ENCODE measurements at regions not wholly inside any gene's neighbourhood (a gene's known extent, or its start where the extent isn't known, plus 50 kb on each side); places are given as distances from the start of the nearest gene placed in this dataset.

- Histone ChIP-seq H3K9ac (ENCODE audit: insufficient read depth, low read length, poor library complexity, severe bottlenecking) (no peak overlapping the region), H3K36me3 (replicated peaks in 1 of 2; ENCODE audit: control insufficient read depth in 1 of 2, insufficient read depth in 2 of 2, low read length in 2 of 2) (no peaks in the 10 kb centered on the region), H4K20me1 (ENCODE audit: insufficient read depth, low read length) (no peaks in the 10 kb centered on the region), H3K9me3 (replicated peaks in 1 of 2; ENCODE audit: control insufficient read depth in 1 of 2, insufficient read depth in 1 of 2, low read length in 2 of 2) (no peaks in the 10 kb centered on the region), H2AFZ (ENCODE audit: insufficient read depth, low read depth, low read length, poor library complexity, severe bottlenecking) (no peak overlapping the region), H3K79me2 (ENCODE audit: insufficient read depth, low read length) (no peaks in the 10 kb centered on the region), H3K4me3 (replicated peaks in 1 of 3; ENCODE audit: low read depth in 2 of 3, low read length in 3 of 3) (no peak overlapping the region), H3K4me2 (replicated peaks; ENCODE audit: extremely low read depth, low read length, poor library complexity, severe bottlenecking) (no peak overlapping the region), H3K4me1 (ENCODE audit: control insufficient read depth in 1 of 2, insufficient read depth in 2 of 2, low read length in 2 of 2) (no peaks in the 10 kb centered on the region), H3K27me3 (ENCODE audit: control insufficient read depth in 2 of 2, insufficient read depth in 2 of 2, low read length in 2 of 2) (no peaks in the 10 kb centered on the region), H3K27ac (ENCODE audit: low read depth in 1 of 2, low read length in 2 of 2) (no peak overlapping the region)
- no peaks in the 10 kb centered on the region for H3K36me3 Mint-ChIP-seq
- TF ChIP-seq CTCF (IDR thresholded peaks at IDR 0.05) = no peak
- peaks cover 0 to 3% (median 0%) of the 10 kb centered on the region in 7 donors for H3K9me3 Mint-ChIP-seq
- H3K27me3 Mint-ChIP-seq (ENCODE audit: low read depth in 3 of 3) = peaks cover 2 to 6% (median 4%) of the 10 kb centered on the region in 3 donors
- H3K4me3 Mint-ChIP-seq = no peak overlapping the region
- WGBS (ENCODE audit: insufficient coverage) = no CpG with 5 or more reads among the region's 2 CpGs
- intact Hi-C loops (cut with micrococcal nuclease) = no loop called here
- DNase-seq = no peak
- H3K27ac Mint-ChIP-seq = no peak overlapping the region
- no peaks in the 10 kb centered on the region for H3K4me1 Mint-ChIP-seq
These were observed 260.6 kb downstream of the CCSER2 start for GRCh38 chr10:84588971-84589370.

GRCh38 chr10:84589526-84590205, 261.3 kb downstream of the CCSER2 start:
- intact Hi-C loops (cut with micrococcal nuclease) = no loop called here

More at GRCh38 chr10:84589526-84590205, 261.3 kb downstream of the CCSER2 start:
- no peaks in the 10 kb centered on the region for H3K4me1 Mint-ChIP-seq
- H3K27ac Mint-ChIP-seq = no peak overlapping the region
- no peak for TF ChIP-seq CTCF (IDR thresholded peaks at IDR 0.05)
- Histone ChIP-seq H3K9me3 (replicated peaks in 1 of 2; ENCODE audit: control insufficient read depth in 1 of 2, insufficient read depth in 1 of 2, low read length in 2 of 2) (no peaks in the 10 kb centered on the region), H3K9ac (ENCODE audit: insufficient read depth, low read length, poor library complexity, severe bottlenecking) (no peak overlapping the region), H3K4me1 (ENCODE audit: control insufficient read depth in 1 of 2, insufficient read depth in 2 of 2, low read length in 2 of 2) (no peaks in the 10 kb centered on the region), H4K20me1 (ENCODE audit: insufficient read depth, low read length) (no peaks in the 10 kb centered on the region), H3K79me2 (ENCODE audit: insufficient read depth, low read length) (no peaks in the 10 kb centered on the region), H3K4me3 (replicated peaks in 1 of 3; ENCODE audit: low read depth in 2 of 3, low read length in 3 of 3) (no peak overlapping the region), H3K4me2 (replicated peaks; ENCODE audit: extremely low read depth, low read length, poor library complexity, severe bottlenecking) (no peak overlapping the region), H3K36me3 (replicated peaks in 1 of 2; ENCODE audit: control insufficient read depth in 1 of 2, insufficient read depth in 2 of 2, low read length in 2 of 2) (no peaks in the 10 kb centered on the region), H3K27me3 (ENCODE audit: control insufficient read depth in 2 of 2, insufficient read depth in 2 of 2, low read length in 2 of 2) (no peaks in the 10 kb centered on the region), H3K27ac (ENCODE audit: low read depth in 1 of 2, low read length in 2 of 2) (no peak overlapping the region), H2AFZ (ENCODE audit: insufficient read depth, low read depth, low read length, poor library complexity, severe bottlenecking) (no peak overlapping the region)
- 100% methylated on average over 1 of the region's 4 CpGs for WGBS (ENCODE audit: insufficient coverage)
- DNase-seq = no peak
- H3K9me3 Mint-ChIP-seq = peaks cover 0 to 3% (median 0%) of the 10 kb centered on the region in 7 donors
- peaks cover 2 to 6% (median 4%) of the 10 kb centered on the region in 3 donors for H3K27me3 Mint-ChIP-seq (ENCODE audit: low read depth in 3 of 3)
- no peak overlapping the region for H3K4me3 Mint-ChIP-seq
- no peaks in the 10 kb centered on the region for H3K36me3 Mint-ChIP-seq
